ENCODE measurements at regions not wholly inside any gene's neighbourhood (a gene's known extent, or its start where the extent isn't known, plus 50 kb on each side); places are given as distances from the start of the nearest gene placed in this dataset.

DNA sequence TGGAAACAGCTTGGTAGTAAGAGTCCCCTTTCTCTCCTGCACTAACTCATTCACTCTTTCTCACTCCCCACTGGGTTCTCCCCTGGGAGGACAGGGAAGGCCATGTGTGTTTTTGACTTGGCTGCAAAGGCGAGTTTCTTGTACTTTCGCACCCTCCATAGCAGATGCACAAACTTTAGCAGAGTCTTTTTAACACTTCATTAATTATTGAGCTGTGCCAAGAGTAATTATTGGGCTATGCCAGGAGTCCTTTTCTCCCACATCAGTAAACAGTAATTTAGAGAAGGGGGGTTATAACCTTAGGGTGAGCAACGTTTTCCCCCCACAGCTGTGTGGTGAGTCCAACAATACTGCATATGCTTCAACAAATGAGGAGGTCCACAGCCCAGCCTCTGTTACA lies 224.4 kb upstream of the ATP11B start:
- no peak for DNase-seq

DNA sequence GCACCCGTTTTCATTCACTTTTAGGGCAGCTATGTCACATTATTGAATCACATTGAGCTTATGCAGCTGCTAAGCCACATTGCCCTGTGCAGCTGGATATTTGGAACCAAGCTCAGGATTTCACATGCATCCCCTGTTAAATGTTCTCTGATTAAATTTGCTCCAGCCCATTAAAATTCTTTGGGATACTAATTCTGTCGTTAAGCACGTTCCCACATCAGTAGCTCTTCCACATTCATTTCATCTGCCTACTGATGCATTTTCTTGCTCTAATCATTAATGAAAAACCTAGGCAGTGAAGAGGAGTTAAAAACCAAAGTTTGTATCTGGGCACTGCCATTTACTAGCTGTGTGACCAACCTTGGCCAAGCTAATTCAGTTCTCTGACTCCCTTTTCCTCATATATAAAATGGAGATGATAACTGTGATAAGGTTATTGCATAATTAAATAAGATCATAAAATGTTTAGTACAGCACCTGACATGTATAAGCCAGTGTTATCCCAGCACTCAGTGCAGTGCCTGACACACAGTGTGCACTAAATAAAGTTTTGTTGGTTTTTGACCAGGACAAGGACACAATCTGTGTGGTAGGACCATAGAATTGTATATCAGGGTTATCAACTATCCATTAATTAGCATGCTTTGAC lies 222.2 kb upstream of the ATP11B start:
- no peak for DNase-seq

DNA sequence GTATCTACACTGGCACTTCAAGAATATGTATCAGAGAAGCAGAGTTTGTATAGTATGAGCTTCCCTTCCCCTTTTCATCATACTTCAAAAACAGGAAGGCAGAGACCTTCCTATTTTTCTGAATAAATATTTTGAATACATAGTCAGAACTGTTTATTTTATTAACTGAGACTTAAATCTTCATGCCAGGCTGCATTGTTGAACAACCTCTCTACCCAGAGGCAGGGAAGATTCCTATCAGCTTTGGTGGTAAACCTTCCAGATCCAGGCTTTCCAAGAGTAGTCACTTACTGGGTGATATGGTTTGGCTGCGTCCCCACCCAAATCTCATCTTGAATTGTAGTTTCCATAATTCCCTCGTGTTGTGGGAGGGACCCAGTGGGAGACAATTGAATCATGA lies 217.4 kb upstream of the ATP11B start:
- DNase-seq: no peak

DNA sequence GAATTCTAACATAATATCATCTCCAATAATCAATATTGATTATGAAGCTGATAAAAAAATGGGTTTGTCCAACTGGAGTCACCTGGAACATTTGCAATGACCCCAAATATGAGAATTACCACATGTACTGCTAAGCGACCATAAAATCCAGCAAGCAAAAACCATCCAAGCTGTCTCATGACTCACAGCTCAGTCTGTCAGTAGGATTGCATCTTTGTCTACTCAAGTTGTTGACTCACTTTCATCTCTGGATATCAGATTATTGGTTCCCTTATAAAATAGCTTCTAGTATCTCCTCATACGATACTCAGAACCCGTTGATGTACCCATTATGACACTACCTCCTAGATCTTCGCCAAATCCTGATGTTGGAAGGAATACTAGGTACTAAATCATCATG lies 209.8 kb upstream of the ATP11B start:
- DNase-seq: no peak

DNA sequence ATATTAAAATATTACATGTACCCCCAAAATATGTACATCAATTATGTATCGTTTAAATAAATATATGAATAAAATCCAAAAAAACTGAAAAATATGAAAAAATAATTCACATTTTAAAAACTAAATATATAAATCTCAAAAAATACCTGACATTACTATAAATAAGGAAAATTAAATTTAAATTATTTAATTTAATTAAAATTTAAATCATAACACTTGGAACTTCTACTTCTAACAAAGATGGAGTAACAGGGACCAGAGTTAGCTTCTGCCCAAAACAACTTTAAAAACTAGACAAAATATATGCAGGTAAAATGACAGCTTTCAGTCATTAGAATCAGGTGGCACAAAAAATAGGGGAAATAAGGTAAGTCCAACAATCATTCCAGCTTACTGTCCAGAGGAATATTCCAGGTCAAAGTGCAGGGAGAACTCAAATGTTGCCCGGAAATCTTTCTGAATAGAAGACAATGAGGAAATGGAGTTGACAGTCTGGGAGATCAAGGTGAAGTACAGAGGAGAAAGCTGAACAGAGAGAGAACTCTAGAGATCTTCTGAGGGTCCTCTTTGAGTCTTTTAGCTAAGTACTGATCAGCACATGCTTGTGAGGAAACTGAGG lies 207.7 kb upstream of the ATP11B start:
- DNase-seq: no peak

DNA sequence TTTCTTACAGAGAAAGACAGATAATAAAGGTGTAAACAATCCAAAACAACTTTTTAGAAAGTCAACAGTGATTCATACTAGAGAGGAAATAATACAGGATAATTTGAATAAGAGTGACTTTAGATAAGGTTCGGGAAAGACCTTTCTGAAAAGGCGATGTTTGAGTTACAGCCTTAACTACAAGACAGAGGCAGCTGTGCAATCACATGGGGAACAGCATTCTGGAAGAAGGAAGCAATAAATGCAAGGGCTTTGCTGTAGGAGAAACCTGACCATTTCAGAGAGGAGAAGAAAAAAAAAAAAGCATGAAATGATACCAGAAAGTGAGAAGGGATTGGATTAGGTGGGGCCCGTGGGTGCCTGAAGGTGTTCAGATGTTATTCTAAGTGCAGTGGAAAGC lies 200.6 kb upstream of the ATP11B start:
- no peak for DNase-seq

DNA sequence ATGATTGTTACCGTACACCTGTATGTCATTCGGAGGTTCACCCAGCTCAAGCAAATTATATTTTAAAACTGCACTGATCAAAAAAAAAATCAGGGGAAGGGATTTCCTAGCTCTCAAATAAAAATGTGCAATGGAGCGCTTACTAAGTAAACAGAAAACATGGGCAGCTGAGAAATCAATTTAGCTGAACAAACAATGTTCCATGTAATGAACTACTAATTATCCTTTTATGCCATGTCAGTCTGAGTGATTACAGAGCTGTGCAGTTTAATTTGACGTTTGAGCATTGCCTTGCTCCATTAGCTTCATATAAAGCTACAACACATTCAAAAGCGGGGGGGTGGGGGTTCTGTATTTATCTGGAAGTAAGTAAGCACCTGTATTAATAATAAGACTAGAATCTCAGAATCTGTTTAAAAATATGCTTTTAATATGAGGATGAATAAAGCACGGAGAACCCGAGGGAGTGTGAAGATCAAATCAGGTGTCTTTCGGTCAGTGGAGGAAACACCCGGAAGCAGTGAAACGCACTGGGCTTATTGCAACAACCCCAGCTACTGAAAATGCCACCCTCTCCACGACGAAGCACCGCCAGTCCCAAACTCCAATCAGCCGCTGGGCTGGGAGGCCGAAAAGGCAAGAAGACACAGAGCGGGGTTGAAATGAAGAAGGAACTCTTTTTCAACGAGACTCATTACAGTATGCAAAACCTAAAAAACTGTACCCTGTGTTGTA lies 196.5 kb upstream of the ATP11B start:
- no peak for DNase-seq

DNA sequence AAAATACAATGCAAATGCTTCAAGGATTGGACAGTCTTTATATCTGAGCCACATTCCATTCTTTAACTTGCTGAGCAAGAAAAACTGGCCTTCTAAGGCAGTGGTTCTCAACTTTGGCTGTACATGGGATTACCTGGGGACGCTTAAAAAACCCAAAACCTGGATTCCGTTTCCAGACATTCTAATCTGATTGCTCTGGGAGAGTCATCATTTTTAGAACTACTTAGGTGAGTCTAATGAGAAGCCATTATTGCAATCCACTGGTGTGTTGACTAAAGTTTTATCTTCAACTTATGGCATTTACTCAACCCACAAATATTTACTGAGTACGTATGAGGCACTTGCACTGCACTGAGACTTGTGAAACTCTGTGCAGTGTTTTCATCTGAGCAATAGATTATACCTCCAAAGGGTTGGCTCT lies 195.7 kb upstream of the ATP11B start:
- no peak for DNase-seq

DNA sequence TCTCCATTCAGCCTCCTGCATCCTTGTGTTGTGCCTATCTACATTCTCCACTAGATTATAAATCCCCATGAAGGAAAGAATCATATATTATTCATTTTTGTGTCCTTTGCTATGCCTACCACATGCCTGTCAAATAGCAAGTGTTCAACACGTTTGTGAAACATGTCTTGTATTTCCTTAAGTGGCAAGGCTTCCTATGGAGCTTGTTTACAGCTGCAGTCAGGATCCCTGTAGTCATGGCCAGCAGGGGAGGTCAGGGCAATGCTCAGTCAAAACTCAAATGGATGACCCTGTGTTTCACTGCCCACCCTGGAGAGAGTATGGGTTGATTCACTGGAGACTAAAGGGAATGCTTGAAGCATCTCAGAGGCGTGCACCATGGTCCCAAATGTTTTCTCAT lies 191.7 kb upstream of the ATP11B start:
- no peak for DNase-seq

DNA sequence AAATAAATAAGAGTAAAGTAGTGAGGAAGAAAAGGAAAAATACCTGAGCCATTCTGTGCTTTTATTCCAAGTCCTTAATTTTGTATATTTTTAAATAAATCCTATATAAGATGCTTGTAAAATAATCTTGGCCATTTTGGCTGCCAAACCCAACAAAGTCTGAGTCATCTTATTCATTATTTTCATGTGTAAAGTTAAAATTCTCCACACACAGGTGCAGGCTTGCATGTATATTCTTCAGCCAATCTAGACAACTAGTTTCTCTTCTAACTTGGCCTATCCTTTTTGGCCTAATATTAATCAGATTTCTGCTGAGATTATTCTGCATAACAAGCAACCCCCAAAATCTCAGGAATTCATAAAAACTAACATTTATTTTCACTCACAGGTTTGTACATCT lies 189.8 kb upstream of the ATP11B start:
- no peak for DNase-seq

DNA sequence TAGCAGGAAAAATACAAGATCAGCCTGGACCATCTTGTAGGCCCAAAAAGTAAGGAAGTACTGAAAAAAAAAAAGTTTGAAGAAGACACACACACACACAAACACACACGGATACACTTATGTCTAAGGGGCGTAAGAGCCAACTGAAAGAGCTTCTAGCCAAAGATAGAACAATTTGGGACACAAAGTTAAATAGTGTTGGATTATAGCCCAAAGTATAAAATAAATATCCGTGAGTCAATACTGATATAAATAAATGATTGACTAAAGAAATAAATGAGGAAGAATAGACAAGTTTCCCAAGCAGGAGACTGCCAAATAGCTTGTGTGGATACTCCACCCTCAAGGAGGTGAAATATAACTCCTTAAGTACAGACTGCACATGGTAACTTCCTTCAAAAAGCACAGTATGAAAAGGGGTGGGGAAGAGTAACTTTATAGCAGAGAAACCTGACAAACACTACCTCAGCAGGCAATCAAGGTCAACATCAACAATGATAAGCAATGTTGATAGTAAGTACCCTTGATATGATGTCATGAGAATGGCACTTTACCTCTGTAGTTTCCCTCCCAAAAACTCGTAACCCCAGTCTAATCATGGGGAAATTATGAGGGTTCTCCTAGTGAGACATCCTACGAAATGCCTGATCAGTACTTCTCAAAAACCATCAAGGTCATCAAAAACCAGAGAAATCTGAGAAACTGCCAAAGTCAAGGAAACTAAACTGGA lies 187.3 kb upstream of the ATP11B start:
- no peak for DNase-seq

DNA sequence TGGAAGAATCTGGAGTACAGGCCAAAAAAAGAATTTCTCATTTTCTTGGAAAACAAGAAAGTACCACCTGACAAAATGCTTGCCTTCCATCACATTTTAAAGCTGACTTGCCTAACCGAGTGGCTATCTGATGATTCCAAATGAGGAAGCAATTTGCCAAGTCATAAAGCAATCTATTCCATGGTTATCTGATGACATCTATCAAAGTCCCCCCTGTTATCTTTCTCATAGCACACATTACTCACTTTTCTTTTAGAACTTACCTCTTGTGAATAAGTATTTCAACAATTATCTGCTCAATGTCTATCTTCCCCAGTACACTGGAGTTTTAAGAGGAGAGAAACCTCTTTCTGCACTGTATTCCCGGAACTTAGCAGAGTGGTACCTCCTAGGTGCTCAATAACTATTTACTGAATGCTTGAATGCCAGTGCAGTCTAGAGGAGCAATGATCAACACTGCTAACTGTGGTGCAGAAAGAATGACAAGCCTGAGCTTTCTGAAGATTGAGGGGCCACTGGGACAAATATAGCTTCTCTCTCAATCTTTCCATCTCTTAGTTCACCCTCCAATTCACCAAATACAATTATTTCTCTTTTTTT lies 186.3 kb upstream of the ATP11B start:
- DNase-seq: no peak

DNA sequence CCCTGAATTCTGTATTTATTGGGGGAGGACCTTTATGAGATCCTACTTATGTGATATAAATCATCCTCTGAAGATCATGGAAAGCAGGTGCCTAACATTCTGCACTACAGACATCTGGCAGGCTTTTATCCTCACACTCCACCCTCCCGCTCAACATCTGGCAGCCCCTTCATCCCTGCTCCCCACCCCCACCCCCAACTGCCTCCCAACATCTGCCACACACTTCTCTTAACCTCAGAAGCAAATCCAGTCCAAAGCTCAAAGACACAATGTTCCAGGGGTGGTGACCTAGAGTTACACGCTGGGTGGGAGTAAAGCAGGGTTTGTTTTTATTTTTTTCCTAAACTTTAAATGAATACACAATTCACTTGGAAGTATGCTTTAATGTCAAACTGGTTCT lies 184.5 kb upstream of the ATP11B start:
- no peak for DNase-seq

DNA sequence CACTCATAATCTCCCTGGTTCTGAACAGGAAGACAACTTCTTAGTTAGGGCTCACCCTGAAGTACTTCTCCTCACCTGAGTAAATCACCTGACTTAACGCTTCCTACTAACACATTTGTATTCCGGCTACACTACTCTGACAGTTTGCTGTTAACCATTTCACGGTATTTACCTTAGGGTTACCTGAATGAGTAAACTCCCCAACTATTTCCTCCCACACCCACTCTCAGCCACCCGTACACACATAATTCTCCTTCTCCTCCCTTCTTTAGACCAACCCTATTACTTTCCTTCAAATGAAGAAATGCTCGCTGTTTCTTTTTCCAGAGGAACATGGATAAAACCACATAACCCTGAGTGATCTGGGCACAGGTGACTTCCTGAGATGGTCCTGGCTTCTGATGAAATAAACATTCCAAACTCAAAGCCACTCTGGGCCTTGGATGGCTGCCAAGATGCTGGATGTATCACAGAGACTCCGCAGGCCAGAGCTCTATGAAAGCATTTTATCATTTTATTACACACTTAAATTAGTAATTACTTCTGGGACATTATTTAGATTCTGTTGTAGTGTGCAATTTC lies 183.6 kb upstream of the ATP11B start:
- no peak for DNase-seq

DNA sequence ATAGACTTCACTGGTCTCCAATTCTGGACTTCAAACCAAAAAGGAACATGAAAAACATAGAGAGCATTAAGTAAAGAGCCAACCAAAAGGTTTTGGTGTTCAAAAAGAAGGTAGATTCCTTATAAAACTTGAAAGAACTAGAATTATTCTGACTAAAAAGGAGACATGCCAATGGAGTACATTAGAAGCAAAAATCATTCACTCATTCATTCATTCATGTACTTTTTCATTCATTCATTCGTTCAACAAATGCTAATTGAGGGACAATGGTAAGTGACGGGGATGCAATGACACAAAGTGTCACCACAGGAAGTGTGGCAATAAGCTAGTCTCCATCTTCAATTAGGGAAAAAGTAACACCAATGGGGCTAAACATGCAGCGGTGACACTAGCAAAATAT lies 181.0 kb upstream of the ATP11B start:
- DNase-seq: no peak

DNA sequence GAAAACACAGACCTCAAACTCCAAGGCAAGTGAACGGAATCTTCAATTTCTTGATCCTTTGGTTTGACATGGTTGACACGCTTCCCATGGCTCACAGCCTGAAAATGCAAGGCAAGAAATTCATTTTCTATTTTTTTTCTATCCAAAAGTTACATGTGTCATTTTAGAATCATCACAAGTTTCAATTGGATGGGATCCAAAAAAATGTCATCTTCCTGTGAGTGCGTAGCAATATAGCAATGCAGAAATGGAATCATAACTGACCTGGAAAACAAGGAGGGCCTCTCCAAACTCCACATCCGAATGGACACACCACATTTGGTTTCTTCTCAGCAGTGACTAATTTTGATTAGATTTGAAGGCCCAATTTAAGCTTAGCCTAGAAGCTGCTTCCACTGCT lies 175.8 kb upstream of the ATP11B start:
- DNase-seq: no peak

DNA sequence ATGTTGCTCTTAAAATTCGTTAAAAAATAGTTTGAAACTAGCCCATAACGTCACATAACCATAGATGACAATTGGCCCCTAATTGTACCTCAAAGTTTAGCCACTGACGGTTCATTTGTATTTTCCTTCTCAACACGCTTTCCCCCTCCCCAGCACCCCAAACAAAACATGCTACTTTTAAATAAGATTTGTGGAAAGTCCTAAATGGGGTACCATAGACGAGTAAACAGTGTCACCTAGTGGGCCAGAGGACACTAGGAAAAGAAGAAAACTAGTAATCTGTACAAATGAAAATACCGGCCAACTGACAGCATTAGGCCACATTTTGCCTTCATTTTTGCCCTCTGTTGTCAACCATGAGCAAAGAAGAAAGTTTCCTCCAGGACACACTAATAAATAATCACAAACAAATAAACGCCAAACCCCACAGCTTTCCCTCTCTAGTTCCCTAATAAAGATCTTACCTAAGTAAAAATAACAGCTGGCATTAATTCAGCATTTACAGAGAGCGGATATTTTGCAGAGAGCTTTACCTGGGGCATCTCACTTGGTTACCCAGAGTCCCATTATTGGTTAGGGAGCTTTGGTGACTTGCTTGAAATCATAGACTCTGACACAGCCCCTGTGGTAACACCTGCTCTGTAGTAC lies 175.1 kb upstream of the ATP11B start:
- DNase-seq: peak in 16 of 51 donors; percentile 4 to 54 (median 12)

DNA sequence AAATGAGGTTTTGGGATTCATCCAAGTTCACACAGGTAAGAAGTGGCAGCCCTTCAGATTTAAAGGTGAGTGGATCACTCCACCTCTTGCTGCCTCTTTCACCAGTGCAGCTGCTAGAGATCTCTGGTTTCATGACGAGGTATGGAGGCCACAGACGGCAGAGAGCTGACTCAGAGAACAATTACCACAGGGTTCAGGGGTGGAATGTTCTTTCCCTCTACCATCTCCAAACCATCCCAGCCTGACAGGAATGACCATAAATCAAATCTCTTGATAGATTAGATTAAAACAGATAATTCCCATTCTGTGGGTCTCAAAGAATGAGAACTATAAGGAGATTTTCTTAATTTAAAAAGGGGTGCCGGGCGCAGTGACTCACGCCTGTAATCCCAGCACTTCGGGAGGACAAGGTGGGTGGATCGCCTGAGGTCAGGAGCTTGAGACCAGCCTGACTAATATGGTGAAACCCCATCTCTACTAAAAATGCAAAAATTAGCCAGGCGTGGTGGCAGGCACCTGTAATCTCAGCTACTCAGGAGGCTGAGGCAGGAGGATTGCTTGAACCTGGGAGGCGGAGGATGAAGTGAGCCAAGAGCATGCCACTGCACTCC lies 174.2 kb upstream of the ATP11B start:
- no peak for DNase-seq

DNA sequence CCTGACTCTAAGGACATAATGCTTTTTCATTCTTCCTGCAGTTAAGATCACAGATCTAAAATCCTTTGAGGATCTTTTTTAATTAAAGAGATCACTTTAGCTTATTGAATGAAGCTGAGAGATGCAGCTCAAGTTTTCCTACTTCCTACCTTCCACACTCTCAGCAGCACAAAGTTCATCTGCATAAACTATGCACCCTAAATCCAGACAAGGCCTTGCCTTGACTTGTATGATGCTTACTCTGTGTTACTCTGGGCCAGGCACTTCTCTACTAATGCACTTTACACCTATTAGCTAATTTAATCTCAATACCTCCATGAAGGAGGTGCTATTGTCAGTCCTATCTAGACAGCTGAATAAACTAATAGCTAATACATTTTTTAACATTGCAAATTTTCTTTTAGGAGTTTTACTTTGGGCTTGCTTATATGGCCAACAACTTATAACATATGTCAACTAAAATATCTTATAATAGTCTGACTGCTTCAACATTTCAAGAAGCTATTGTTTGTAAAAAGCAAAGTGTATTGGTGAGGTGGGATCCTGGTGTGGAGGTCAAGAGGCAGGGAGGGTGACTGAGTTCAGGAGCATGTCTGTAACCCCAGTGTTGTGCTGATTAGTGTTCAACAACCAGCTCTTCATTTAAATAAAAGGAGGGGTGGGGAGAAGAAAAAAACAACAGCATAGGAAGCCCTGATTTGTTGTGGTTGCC lies 172.4 kb upstream of the ATP11B start:
- no peak for DNase-seq

Measured in hypothalamus (tissue), 51 donors.